GM12878 (cell line): ENCODE measurements at regions not wholly inside any gene's neighbourhood (a gene's known extent, or its start where the extent isn't known, plus 50 kb on each side); places are given as distances from the start of the nearest gene placed in this dataset.

Experiments
- ATAC-seq: fragments of 200-7000 bp; cut with Tn5 transposase; 3 replicates; pipeline ENCODE4 v1.9.1; 2020; ENCODE audit warnings: mild to moderate bottlenecking, moderate library complexity
- BruUV-seq: library from RNA; stranded (reverse); fragments of 400-500 nt; replicated peaks from 2 replicates; lab custom pipeline; 2021; lab: Mats Ljungman, UMichigan
- CTCF ChIA-PET: fragments of 300-600 bp; sonication (Branson Sonifier 250); formaldehyde crosslinking; extraction: SDS; loops from one replicate; lab custom pipeline; 2021; ENCODE audit warnings: inconsistent platforms; lab: Yijun Ruan, JAX
- POLR2A ChIA-PET: fragments of 350-600 bp; formaldehyde crosslinking; extraction: SDS; loops from one replicate; lab custom pipeline; 2021; ENCODE audit warnings: inconsistent platforms; lab: Charles Lee
- RAD21 ChIA-PET: fragments of 300-600 bp; sonication (Branson Sonifier 250); formaldehyde crosslinking; loops from one replicate; lab custom pipeline; 2023; ENCODE audit warnings: antibody characterized with exemption; ENCODE audit not compliant: unreplicated experiment; lab: Charles Lee
- SMC1A ChIA-PET: fragments of 300-600 bp; sonication (Branson Sonifier 250); formaldehyde crosslinking; loops from one replicate; lab custom pipeline; 2023; ENCODE audit not compliant: unreplicated experiment, uncharacterized antibody; lab: Charles Lee
- DNase-seq: peaks from one replicate; pipeline ENCODE4 v3.0.0-alpha.2; 2011; ENCODE audit warnings: low read depth, low spot score
- FAIRE-seq: peaks from 3 replicates; lab custom pipeline; 2011; peaks lifted over from hg19 to GRCh38; lab: Jason Lieb, UNC
- H2AFZ ChIP-seq: 2 replicates; pipeline ENCODE4 v1.6.0; 2011; ENCODE audit warnings: low read depth, low read length, control low read depth; ENCODE audit not compliant: control insufficient read depth
- H3K27ac ChIP-seq: 2 replicates; pipeline ENCODE4 v1.5.1; 2011; ENCODE audit warnings: control low read depth; ENCODE audit not compliant: control insufficient read depth, insufficient read depth
- H3K27me3 ChIP-seq, 2 experiments: replicated peaks in 1 of 2; 2 replicates each; pipeline versions ENCODE4 v1.6.0 to v1.6.1; 2011; ENCODE audit warnings: low read length in 1 of 2; ENCODE audit not compliant: control insufficient read depth in 2 of 2, insufficient read depth in 2 of 2
- H3K36me3 ChIP-seq, 2 experiments: 2 replicates each; pipeline ENCODE4 v1.5.1; 2011; ENCODE audit warnings: low read length in 1 of 2; ENCODE audit not compliant: control insufficient read depth in 2 of 2, insufficient read depth in 2 of 2
- H3K4me1 ChIP-seq: 2 replicates; pipeline ENCODE4 v1.6.1; 2011; ENCODE audit warnings: mild to moderate bottlenecking, low read length, moderate library complexity, mixed read lengths; ENCODE audit not compliant: control insufficient read depth, insufficient read depth
- H3K4me2 ChIP-seq: 2 replicates; pipeline ENCODE4 v1.6.0; 2011; ENCODE audit warnings: control low read depth; ENCODE audit not compliant: control insufficient read depth, insufficient read depth
- H3K4me3 ChIP-seq: fragments of 200-600 bp; sonication (generic); 2 replicates; pipeline ENCODE4 v1.5.1; 2016
- H3K79me2 ChIP-seq: 2 replicates; pipeline ENCODE4 v1.6.0; 2011; ENCODE audit warnings: low read length; ENCODE audit not compliant: control insufficient read depth, insufficient read depth
- H3K9ac ChIP-seq: 2 replicates; pipeline ENCODE4 v1.8.0; 2011; ENCODE audit warnings: low read length, control low read depth, mixed read lengths; ENCODE audit not compliant: control insufficient read depth, insufficient read depth
- H3K9me3 ChIP-seq: replicated peaks from 3 replicates; pipeline ENCODE4 v1.5.1; 2011; ENCODE audit warnings: mild to moderate bottlenecking, low read length; ENCODE audit not compliant: control insufficient read depth, insufficient read depth
- H4K20me1 ChIP-seq: 2 replicates; pipeline ENCODE4 v1.6.0; 2011; ENCODE audit not compliant: control insufficient read depth, insufficient read depth
- ATF7 ChIP-seq: fragments of 450-650 bp; IDR thresholded peaks from 2 replicates; pipeline ENCODE4 v1.6.1; 2016; ENCODE audit warnings: low read depth, mild to moderate bottlenecking
- BACH1 ChIP-seq: fragments of 450-650 bp; IDR thresholded peaks from 2 replicates; pipeline ENCODE4 v1.6.1; 2017; ENCODE audit warnings: mild to moderate bottlenecking, borderline replicate concordance
- CHD2 ChIP-seq: IDR thresholded peaks from 2 replicates; pipeline ENCODE4 v1.6.1; 2011; ENCODE audit warnings: low read depth, low read length, improper control_type of control experiment, borderline replicate concordance
- ESRRA ChIP-seq: IDR thresholded peaks from 2 replicates; pipeline ENCODE4 v1.6.1; 2012; ENCODE audit warnings: mild to moderate bottlenecking, low read length, improper control_type of control experiment
- GABPA ChIP-seq: IDR thresholded peaks from 2 replicates; pipeline ENCODE4 v1.6.1; 2014; ENCODE audit warnings: antibody characterized with exemption, low read depth, mild to moderate bottlenecking, inconsistent platforms
- IKZF1 ChIP-seq: fragments of 450-650 bp; conservative IDR thresholded peaks from 2 replicates; pipeline ENCODE4 v1.6.1; 2017; ENCODE audit warnings: antibody characterized with exemption, mild to moderate bottlenecking
- MEF2B ChIP-seq: fragments of 450-650 bp; IDR thresholded peaks from 2 replicates; pipeline ENCODE4 v1.6.1; 2018; ENCODE audit warnings: mild to moderate bottlenecking, moderate library complexity; ENCODE audit not compliant: partially characterized antibody, poor library complexity, severe bottlenecking
- NFXL1 ChIP-seq: fragments of 450-650 bp; IDR thresholded peaks from 2 replicates; pipeline ENCODE4 v1.6.1; 2017; ENCODE audit warnings: antibody characterized with exemption, mild to moderate bottlenecking, borderline replicate concordance
- RAD51 ChIP-seq: fragments of 450-650 bp; IDR thresholded peaks from 2 replicates; pipeline ENCODE4 v1.6.1; 2016; ENCODE audit warnings: moderate library complexity, mild to moderate bottlenecking, inconsistent platforms
- TCF12 ChIP-seq: IDR thresholded peaks from 2 replicates; pipeline ENCODE4 v1.6.1; 2011; ENCODE audit warnings: low read depth, mild to moderate bottlenecking, low read length
- ZZZ3 ChIP-seq: IDR thresholded peaks from 2 replicates; pipeline ENCODE4 v1.6.1; 2011; ENCODE audit warnings: low read depth; ENCODE audit not compliant: control insufficient read depth, insufficient read length
- WGBS: methylation state at CpG from one replicate; pipeline ENCODE4 v1.1.6; 2016; ENCODE audit warnings: low lambda C conversion rate; ENCODE audit not compliant: insufficient replicate concordance, insufficient coverage; ENCODE audit errors: missing lambda C conversion rate; 5-methylcytosine and 5-hydroxymethylcytosine counted together
- in situ Hi-C: fragments of 300-500 bp; cut with MboI; formaldehyde crosslinking; loops from 9 replicates; pipeline ENCODE4 v1.14.3; 2018; ENCODE audit warnings: mixed read lengths
- intact Hi-C: fragments of 100-400 bp; cut with micrococcal nuclease; formaldehyde crosslinking; loops from one replicate; pipeline ENCODE4 v1.14.2; 2022; ENCODE audit not compliant: unreplicated experiment
- TF ChIP-seq, protein P1 (sequence below): IDR thresholded peaks from 2 replicates; pipeline ENCODE4 v1.6.1; 2012; ENCODE audit warnings: low read length, inconsistent platforms
- TF ChIP-seq, protein P2 (sequence below): IDR thresholded peaks from 2 replicates; pipeline ENCODE4 v1.6.1; 2011; ENCODE audit warnings: borderline replicate concordance, low read depth, mild to moderate bottlenecking, moderate library complexity, mixed read lengths, low read length; ENCODE audit not compliant: insufficient read depth; ENCODE audit errors: extremely low read length
- TF ChIP-seq, protein P3 (sequence below): IDR thresholded peaks from 2 replicates; pipeline ENCODE4 v1.6.1; 2011; ENCODE audit warnings: borderline replicate concordance, low read depth, mild to moderate bottlenecking, moderate library complexity, low read length; ENCODE audit not compliant: insufficient read depth, poor library complexity, severe bottlenecking

DNA sequence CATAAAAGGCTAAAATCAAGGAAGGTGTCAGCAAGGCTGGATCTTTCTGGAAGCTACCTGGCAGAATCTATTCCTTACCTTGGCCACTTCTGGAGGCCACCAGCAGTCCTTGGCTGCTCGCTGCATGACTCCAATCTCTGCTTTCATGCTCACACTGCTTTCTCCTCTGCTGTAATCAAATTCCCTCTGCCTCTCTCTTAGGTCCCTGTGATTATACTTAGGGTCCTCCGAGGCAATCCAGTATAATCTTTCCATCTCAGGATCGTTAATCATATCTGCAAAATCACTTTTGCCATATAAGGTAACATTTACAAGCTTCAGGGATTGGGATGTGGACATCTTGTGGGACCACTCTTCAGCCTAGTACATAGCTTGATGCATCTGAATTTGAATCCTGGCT, 110.7 kb upstream of the IVNS1ABP start:
- Histone ChIP-seq H3K4me2 (no peak overlapping the region), H3K36me3 (no peaks in the 10 kb centered on the region), H3K9me3 (no peaks in the 10 kb centered on the region; the same call in 2 of the 3 replicates), H2AFZ (no peak overlapping the region), H3K79me2 (no peaks in the 10 kb centered on the region), H3K4me3 (no peak overlapping the region), H3K4me1 (no peaks in the 10 kb centered on the region), H3K9ac (no peak overlapping the region), H3K27me3 (peaks cover 0 to 2% of the 10 kb centered on the region in 2 experiments; a peak in 1 of 4 replicates), H3K27ac (no peak overlapping the region), H4K20me1 (no peaks in the 10 kb centered on the region)
- BruUV-seq, result no TSS peak
- ChIA-PET RAD21 (no interaction called here), POLR2A (no interaction called here), SMC1A (interaction anchor here (1.2 kb wide), 2 partner anchors 10 to 39 kb away, joined by 3 read pairs; no protein-coding TSS in a partner anchor), CTCF (interaction anchor here (1.7 kb wide), 1 partner anchor 79 kb away, joined by 3 read pairs; no protein-coding TSS in a partner anchor)
- 10% methylated on average over 3 of the region's 3 CpGs for WGBS
- FAIRE-seq (no peak), DNase-seq (no peak), ATAC-seq (no peak)
- intact Hi-C loops, result no loop called here
- TF ChIP-seq ESRRA, result no peak
- TF ChIP-seq, protein P1, sequence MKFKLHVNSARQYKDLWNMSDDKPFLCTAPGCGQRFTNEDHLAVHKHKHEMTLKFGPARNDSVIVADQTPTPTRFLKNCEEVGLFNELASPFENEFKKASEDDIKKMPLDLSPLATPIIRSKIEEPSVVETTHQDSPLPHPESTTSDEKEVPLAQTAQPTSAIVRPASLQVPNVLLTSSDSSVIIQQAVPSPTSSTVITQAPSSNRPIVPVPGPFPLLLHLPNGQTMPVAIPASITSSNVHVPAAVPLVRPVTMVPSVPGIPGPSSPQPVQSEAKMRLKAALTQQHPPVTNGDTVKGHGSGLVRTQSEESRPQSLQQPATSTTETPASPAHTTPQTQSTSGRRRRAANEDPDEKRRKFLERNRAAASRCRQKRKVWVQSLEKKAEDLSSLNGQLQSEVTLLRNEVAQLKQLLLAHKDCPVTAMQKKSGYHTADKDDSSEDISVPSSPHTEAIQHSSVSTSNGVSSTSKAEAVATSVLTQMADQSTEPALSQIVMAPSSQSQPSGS, result no peak
- TF ChIP-seq TCF12, result no peak
- in situ Hi-C loops, result no loop called here

DNA sequence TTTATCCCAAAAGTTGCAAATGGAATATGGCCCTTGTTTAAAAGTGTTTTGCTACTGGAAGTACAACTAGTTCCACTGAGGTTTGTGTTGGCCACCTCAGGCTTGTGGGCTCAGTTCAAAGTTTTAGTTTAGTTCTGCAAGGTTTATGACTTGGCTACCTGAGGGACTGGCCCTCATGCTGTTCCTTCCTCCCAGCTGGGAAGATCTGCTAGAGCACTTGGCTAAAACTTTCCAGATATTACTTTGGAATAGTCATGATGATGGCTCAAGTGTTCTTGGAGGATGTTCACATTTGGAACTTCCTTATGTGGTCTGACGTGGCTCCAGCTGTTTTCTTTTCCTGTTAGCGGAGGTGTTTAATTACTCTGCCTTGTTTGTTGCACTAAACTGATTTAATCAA, 110.2 kb upstream of the IVNS1ABP start:
- CTCF ChIA-PET, result interaction anchor here (0.6 to 1.7 kb wide), 2 partner anchors 43 to 78 kb away, joined by 3 read pairs; no protein-coding TSS in a partner anchor
- no peaks in the 10 kb centered on the region; the same call in 2 of the 3 replicates for H3K9me3 ChIP-seq
- H3K9ac ChIP-seq, result no peak overlapping the region
- POLR2A ChIA-PET, result no interaction called here
- no peak overlapping the region for H3K27ac ChIP-seq
- no peak for FAIRE-seq
- SMC1A ChIA-PET, result interaction anchor here (1.2 to 1.3 kb wide), 3 partner anchors 9 to 39 kb away, joined by 3 read pairs; no protein-coding TSS in a partner anchor
- RAD21 ChIA-PET, result interaction anchor here (1.0 kb wide), 1 partner anchor 188 kb away, joined by 3 read pairs; no protein-coding TSS in a partner anchor
- no peak for ATAC-seq
- H2AFZ ChIP-seq, result no peak overlapping the region
- H3K27me3 ChIP-seq, result peaks cover 0 to 2% of the 10 kb centered on the region in 2 experiments; a peak in 1 of 4 replicates
- 71% methylated on average over 2 of the region's 2 CpGs for WGBS
- H3K4me1 ChIP-seq, result no peaks in the 10 kb centered on the region
- intact Hi-C loops (no loop called here), in situ Hi-C loops (no loop called here)
- no peaks in the 10 kb centered on the region for H4K20me1 ChIP-seq
- H3K4me3 ChIP-seq, result no peak overlapping the region
- H3K79me2 ChIP-seq, result no peaks in the 10 kb centered on the region
- H3K36me3 ChIP-seq, result no peaks in the 10 kb centered on the region
- no peak for DNase-seq
- BruUV-seq, result no TSS peak
- TF ChIP-seq RAD51 (no peak), CHD2 (no peak), BACH1 (no peak), MEF2B (no peak), NFXL1 (no peak), ZZZ3 (no peak), ATF7 (no peak), GABPA (no peak), IKZF1 (no peak)
- TF ChIP-seq, protein P2, sequence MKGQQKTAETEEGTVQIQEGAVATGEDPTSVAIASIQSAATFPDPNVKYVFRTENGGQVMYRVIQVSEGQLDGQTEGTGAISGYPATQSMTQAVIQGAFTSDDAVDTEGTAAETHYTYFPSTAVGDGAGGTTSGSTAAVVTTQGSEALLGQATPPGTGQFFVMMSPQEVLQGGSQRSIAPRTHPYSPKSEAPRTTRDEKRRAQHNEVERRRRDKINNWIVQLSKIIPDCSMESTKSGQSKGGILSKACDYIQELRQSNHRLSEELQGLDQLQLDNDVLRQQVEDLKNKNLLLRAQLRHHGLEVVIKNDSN, result no peak
- TF ChIP-seq, protein P3, sequence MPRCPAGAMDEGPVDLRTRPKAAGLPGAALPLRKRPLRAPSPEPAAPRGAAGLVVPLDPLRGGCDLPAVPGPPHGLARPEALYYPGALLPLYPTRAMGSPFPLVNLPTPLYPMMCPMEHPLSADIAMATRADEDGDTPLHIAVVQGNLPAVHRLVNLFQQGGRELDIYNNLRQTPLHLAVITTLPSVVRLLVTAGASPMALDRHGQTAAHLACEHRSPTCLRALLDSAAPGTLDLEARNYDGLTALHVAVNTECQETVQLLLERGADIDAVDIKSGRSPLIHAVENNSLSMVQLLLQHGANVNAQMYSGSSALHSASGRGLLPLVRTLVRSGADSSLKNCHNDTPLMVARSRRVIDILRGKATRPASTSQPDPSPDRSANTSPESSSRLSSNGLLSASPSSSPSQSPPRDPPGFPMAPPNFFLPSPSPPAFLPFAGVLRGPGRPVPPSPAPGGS, result no peak
- no peak overlapping the region for H3K4me2 ChIP-seq
